ENCODE measurements at regions not wholly inside any gene's neighbourhood (a gene's known extent, or its start where the extent isn't known, plus 50 kb on each side); places are given as distances from the start of the nearest gene placed in this dataset.

DNA sequence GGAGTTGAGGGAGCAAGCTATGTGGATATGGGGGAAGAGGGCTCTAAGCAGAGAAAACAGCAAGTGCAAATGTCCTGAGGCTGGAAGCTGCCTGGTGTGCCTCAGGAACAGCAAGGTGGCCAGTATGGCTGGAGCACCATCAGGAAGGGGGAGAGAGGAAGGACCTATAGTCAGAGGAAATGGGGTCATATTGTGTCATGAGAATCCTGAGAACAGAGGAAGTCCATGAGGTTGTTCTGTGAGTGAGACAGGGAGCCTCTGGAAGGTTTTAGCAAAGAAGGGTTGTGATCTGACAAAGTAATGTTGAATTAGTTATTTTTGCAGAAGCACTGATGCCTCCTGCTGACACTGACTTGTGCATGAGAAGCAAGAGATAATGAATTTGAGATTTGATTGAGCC lies 204.3 kb downstream of the PTEN start:
- TF ChIP-seq, protein P1, sequence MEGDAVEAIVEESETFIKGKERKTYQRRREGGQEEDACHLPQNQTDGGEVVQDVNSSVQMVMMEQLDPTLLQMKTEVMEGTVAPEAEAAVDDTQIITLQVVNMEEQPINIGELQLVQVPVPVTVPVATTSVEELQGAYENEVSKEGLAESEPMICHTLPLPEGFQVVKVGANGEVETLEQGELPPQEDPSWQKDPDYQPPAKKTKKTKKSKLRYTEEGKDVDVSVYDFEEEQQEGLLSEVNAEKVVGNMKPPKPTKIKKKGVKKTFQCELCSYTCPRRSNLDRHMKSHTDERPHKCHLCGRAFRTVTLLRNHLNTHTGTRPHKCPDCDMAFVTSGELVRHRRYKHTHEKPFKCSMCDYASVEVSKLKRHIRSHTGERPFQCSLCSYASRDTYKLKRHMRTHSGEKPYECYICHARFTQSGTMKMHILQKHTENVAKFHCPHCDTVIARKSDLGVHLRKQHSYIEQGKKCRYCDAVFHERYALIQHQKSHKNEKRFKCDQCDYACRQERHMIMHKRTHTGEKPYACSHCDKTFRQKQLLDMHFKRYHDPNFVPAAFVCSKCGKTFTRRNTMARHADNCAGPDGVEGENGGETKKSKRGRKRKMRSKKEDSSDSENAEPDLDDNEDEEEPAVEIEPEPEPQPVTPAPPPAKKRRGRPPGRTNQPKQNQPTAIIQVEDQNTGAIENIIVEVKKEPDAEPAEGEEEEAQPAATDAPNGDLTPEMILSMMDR (IDR thresholded peaks at IDR 0.05): no peak
- TF ChIP-seq POLR2AphosphoS5 (IDR thresholded peaks at IDR 0.05): no peak
